GM12873 (cell line): ENCODE measurements at regions not wholly inside any gene's neighbourhood (a gene's known extent, or its start where the extent isn't known, plus 50 kb on each side); places are given as distances from the start of the nearest gene placed in this dataset.

Source experiments
- TF ChIP-seq, protein P1 (sequence below): IDR thresholded peaks from 2 replicates; pipeline ENCODE4 v1.5.1; 2012; ENCODE audit warnings: low read depth, mild to moderate bottlenecking, moderate library complexity, low read length, control low read depth; ENCODE audit not compliant: insufficient read depth; ENCODE audit errors: missing control alignments

DNA sequence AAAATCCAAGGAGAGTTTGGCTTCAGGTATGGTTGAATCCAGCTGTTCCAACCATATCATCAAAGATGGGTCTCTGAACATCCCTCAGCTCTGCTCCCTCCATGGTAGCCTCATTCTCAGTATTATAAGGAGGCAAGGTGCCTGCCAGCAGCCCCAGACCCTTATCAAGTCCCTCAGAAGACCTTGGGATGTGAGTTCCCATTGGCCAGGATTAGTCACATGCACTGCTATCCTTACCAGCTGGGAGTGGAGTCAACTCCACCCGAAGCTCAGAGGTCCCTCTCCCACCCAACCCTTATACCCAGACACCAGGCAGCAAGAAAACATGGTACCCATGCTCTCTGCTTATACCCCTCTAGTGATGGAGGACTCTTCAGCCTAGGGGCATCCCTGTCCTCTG lies 153.7 kb upstream of the ZBTB40 start:
- TF ChIP-seq, protein P1, sequence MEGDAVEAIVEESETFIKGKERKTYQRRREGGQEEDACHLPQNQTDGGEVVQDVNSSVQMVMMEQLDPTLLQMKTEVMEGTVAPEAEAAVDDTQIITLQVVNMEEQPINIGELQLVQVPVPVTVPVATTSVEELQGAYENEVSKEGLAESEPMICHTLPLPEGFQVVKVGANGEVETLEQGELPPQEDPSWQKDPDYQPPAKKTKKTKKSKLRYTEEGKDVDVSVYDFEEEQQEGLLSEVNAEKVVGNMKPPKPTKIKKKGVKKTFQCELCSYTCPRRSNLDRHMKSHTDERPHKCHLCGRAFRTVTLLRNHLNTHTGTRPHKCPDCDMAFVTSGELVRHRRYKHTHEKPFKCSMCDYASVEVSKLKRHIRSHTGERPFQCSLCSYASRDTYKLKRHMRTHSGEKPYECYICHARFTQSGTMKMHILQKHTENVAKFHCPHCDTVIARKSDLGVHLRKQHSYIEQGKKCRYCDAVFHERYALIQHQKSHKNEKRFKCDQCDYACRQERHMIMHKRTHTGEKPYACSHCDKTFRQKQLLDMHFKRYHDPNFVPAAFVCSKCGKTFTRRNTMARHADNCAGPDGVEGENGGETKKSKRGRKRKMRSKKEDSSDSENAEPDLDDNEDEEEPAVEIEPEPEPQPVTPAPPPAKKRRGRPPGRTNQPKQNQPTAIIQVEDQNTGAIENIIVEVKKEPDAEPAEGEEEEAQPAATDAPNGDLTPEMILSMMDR, result no peak

DNA sequence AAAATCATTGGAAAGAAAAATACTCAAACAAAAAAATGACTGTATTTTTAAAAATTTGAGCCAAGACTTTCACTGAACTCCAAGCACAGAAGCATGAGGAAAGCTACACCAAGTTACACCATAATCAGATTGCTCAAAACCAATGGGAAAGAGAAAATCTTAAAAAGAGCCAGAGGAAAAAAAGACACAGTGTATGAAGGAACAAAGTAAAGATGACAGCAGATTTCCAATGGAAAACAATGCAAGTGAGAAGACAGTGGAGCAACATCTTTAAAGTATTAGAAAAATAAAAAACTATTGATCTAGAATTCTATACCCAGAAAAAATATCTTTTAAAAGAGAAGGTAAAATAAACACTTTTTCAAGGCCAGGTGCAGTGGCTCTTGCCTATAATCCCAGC lies 147.8 kb upstream of the ZBTB40 start:
- TF ChIP-seq, protein P1, result no peak

DNA sequence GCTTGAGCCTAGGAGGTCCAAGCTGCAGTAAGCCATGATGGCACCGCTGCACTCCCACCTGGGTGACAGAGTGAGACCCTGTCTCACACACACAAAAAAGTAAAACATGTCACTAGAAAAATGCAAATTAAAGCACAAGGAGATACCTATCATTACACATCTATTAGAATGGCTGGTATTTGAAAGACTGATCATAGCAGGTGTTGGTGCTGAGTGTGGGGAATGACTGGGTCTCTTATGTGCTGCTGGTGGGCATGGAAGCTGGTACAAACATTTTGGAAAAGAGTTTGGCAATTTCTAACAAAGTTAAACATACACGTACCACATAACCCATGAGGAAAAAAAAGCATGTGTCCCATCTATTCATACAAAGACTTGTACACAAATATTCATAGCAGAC lies 142.1 kb upstream of the ZBTB40 start:
- TF ChIP-seq, protein P1, result no peak

DNA sequence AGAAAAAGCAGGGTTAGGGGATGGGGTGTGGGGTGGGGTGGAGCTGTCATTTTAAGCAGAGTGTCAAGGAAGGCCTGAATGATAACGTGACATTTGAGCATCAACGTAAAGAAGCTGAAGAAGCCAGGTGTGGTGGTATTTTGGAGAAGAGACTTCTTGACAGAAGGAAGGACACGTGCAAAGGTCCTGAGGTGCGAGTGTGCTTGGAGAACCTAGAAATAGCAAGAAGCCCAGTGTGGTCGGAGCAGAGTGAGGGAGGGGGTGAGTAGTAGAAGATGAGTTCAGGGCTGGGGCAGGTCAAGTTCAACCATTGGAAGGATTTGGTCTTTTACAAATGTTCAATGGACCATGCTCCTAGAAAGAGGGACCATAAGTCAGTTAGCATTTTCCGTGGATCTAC lies 140.2 kb upstream of the ZBTB40 start:
- TF ChIP-seq, protein P1, result no peak

DNA sequence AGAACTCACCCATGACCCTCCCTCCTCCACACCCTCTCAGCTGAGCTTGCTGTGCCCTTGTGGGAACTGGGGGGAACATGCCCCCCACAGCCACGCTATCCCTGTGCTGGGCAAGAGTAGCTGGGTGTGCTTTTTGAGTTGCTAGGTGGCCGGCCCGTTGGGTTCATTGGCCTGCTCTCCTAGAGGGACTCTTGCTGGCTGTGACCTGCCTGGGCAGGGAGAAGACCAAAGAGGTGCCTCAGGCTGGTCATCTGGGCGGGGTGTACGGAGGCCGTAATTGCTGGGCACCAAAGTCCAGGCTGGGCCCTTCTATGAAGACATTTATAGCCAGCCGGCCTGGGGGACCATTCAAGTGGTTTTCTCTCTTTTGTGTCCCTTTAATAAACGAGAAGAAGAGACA lies 138.3 kb upstream of the ZBTB40 start:
- TF ChIP-seq, protein P1, result no peak

DNA sequence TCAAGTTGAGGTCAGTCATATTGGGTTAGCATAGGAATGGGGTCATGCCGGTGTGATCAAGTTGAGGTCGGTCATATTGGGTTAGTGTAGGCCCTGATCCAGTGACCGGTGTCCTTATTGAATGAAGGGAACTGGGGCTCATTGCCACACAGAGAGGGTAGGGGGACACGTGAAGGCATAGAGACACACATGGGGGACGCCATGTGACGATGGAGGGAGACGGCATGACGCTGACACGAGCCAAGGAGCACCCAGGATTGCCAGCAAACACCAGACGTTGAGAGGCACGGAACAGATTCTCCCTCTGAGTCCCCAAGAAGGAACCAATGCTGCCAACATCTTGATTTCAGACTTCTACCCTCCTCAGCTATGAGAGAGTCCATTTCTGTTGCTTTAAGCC lies 136.9 kb upstream of the ZBTB40 start:
- TF ChIP-seq, protein P1, result no peak

DNA sequence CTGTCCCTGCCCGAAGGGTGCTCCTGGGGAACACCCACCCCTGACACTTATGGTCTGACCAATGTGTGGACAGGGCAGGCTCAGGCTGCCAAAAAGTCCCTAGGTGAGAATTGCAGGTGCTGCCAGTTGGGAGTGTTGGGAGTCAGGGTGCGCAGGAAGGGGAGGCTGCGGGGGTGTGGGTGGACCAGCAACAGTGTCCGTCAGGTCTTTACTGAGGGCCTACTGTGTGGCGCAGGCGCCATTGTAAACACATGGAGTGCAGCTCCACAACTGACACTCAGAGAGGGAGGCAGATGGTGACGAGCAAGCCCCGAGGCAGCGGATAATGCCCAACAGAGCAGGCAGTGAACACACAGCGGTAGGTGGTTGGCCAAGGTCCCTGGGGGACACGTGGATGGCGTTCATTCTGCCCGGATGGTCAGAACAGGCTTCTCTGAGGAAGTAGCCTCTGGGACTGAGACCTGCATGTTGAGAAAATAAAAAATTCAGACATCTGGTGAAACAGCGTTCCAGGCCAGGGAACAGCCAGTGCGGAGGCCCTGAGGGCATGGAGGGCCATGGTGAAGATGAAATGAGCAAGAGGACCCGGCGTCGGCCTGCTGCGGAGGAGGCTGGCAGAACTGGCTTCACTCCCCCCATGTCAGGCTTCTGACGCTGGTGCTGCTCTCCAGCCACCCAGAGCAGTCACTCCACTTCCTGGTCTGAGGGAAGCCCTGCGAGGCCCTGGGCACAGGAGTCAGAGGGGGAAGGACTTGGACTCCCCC lies 136.2 kb upstream of the ZBTB40 start:
- TF ChIP-seq, protein P1, result no peak
